Eye (tissue), 1 donor: ENCODE measurements at regions not wholly inside any gene's neighbourhood (a gene's known extent, or its start where the extent isn't known, plus 50 kb on each side); places are given as distances from the start of the nearest gene placed in this dataset.
A peak's percentile ranks its signal among the peaks of the same experiment; 100 is the strongest.
"Not testable (repeated sequence)": the region's sequence is repeated elsewhere in the genome, so short reads cannot be mapped to it uniquely, and the experiment has no call there.

ENCODE experiments used
- DNase-seq: peaks from one replicate; pipeline ENCODE4 v3.0.0-alpha.2; 2015

DNA sequence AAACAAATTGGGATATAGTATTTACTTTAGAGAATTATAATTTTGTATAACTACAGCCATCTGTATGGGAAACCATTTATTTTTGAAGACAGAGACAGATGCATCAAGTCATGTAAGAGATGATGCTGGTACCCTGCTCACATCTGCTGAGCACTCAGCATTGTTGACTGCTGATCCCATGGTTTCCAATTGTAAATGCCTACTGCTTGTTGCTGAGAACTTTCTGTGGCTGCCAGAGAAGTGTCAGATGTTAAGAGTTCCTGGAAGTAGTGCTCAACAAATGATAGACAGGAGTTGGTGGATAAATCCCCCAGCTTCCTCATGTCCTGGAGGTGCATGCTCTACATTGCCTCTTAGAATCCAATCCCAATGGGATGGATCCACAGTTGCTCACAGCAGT, 167.1 kb downstream of the OXSM start:
- no peak for DNase-seq

DNA sequence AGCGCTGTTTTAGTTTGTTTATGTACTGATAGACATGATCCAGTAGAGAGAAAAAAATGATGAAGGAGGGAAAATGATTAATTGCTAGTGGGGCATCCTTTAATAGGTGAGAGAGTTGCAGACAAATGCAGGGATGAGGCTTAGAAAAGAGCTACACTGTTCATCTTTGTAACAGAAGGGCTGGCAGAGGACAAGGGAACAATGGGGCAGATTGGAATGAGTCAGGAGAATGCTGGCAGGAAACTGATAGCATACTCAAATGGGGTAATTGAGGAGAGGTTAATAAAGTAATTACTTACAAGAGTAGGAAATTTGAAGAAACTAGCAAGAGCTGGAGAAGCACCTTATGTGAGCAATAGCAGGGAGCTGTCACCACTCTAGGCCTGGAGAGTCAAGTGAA, 170.9 kb downstream of the OXSM start:
- no peak for DNase-seq

DNA sequence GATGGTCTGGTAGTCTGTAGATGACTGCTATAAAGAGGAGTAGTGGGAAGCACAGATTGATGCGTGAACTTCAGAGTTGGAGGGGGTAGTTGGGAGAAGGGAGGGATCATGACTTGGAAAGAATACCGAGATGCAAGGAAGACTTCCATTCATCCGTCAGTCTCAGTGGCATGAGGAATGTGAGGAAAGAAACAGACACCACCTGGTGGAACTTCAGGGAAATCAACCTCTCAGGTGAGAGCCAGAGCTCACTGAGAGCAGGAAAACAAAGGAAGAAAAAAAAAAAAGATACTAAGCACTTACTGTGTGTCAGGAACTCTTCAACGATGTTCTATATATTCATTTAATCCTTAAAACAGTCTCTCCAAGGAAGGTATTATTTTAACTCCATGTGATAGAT, 172.4 kb downstream of the OXSM start:
- DNase-seq, result no peak

DNA sequence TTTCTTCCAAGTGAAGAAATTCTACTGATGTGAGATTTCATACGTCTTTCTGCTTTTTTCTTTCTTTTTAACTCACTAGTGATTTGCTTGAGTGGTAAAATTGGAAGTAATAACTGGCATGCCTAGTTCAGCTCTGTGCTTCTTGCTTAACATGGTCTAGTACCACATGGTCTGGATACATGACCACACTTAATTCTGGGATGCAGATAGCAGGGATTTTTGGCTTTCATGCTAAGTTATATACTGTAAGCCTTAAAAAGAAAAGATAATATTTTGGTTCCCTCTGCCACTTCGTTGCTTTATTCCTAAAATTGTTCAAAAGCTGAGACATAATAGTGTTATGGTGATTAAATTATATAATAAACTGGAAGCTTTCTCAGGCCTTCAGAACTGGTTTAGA, 174.3 kb downstream of the OXSM start:
- no peak for DNase-seq

DNA sequence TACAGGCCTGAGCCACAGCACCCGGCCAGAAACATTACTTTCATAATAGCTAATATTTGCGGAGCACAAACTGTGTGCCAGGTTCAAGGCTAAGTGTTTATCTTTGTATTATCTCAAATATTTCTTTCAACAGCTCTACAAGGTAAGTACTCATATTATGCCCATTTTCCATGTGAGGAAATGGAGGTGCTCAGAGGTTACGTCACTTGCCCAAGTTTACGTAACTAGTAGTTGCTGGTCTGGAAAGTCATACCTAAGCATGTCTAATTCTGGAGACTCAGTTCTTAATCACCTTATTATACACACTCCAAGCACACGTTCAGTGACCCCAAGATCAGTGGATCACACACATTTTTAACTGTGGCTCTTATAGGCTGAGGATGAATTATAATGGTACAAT, 177.5 kb downstream of the OXSM start:
- DNase-seq, result no peak

DNA sequence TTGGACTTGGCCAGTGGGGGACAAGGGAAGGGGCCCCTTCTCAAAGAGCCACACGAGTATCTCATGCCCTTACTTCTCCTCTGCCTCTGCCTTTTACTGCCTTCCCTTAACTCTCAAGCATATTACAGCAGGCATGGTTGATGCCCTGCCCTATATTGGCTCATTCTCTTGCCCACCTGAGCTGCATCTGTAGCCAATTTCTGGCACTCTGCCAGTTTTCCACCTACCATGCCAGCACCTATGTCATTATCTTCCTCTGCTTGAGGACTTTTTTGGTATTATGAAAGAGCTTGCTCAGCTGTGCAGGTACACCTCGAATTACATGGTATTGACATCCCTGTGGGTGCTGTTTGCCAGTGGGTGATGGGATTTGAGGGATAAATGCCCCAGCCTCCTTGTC, 181.8 kb downstream of the OXSM start:
- no peak for DNase-seq

DNA sequence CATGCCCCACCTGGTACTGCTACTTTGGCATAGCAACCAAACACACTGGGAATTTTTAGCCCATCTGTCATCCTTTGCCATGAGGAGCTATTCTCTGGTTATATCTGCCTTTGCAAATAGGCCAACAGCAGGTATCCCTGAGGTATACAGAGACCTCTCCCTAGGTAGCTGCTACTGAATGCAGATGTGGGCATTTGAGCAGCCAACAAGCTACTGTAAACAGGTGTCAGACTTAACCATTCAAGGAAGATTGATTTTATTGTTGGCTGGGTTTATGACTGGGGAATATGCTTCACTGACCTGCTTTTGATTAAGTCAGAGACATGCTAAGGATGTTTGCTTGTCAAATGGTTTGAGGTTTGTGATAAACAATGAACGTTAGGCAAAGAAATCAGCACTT, 183.2 kb downstream of the OXSM start:
- DNase-seq, result no peak

DNA sequence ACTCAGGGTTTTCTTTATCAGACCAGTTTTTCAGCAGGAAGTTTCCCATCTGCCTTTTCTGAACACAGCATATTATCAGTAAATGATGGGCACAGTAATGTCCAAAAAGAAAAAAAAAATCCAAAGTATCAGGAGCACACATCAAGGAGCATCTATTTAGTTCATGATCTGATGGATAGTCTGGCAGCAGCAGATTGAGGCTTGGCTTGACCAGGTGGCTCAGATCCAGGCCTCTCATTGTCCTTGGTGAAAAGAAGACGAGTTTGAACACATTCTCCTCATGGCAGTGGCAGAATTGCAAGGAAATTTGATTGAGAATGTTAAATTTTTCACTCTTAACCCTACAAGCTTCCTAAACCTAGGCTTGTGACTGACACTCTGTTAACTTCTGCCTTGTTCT, 192.9 kb downstream of the OXSM start:
- no peak for DNase-seq

DNA sequence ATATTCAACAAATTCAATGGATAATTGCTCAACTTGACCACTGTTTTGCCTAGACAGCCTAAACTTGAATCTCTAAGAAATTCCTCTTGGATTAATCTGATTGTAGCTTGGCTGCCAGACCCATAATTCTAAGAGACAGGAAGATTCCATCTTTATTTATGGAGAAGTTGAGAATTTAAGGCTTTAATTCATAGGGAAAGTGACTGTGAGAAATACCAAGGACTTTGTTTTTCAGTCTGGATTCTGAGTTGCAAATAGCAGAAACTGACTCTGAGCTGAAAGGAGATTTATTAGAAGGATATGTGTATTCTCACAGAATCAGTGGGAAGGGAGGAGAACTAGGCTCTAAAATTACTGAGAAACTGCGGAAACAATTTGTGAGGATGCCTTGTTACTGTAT, 195.7 kb downstream of the OXSM start:
- no peak for DNase-seq

DNA sequence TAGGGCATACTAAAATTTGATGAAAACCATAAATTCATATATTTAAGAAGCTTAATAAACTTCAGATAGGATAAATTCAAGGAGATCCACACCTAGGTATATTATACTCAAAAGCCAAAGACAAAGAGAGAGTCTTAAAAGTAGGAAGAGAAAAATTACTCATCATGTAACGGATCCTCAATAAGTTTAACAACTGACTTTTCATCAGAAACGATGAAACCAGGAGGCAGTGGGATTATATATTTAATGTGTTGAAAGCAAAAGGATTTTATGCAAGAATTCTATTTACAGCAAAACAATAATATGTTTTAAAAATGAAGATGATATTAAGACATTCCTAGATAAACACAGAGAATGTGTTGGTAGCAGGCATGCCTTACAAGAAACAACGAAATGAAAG, 202.7 kb downstream of the OXSM start:
- DNase-seq, result no peak

DNA sequence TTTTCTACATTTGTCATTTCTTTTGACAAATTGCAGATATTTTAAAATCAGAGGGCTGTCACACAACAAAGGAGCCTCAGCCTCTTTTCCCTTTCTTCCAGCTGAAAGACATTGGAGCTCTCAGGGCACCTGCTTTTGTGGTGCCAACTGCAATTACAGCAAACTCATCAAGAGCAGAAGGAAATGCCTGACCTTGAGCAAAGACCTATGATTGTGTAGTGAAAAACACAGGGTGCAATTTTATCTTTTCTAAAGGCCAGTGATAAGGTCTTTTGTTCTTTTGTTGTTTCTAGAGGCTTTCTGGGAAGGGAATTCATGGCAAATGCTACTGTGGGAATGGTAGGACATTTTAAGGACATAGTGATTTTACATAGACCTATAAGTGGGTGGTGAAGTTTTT, 214.3 kb downstream of the OXSM start:
- DNase-seq, result peak; percentile 54

DNA sequence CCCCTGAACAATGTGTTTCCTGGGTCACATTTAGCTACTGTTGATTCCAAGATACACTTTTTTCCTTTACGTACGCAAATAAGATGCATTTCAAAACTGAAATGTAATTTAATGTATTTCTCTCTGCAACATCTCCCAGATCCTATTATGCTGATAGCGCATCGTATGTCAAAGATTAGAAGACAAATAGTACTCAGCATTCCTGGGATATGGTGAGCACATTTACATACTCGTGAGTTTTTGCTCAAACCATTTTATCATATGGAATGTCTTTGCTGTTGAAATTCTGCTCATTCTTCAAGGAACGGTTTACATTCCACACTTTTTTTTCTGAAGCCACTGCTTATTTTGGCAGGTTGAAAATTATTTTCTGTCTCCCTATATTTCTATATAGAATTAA, 221.4 kb downstream of the OXSM start:
- no peak for DNase-seq

DNA sequence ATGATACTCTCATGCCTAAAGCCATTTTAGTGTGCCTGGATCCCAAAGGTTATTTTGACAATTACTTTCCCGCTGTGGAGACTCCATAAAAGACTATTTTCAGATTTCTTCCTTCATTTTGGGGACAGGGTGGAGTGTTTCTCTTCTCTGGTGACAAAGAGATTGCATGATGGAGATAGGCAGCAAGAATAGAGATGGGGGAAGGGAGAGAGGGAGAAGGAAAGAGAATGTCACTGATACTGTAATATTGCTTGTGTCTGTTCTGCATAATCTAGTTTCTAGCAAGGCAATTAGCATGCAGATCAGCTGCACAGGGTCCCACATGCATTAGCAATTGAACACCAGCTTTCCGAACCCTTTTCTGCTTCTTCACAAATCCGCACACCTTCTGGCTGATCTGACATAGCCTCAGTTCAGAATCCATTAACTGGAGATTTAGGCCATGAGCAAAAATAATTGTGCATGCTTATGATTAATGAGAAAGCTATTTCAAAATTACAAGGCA, 222.4 kb downstream of the OXSM start:
- DNase-seq, result no peak

DNA sequence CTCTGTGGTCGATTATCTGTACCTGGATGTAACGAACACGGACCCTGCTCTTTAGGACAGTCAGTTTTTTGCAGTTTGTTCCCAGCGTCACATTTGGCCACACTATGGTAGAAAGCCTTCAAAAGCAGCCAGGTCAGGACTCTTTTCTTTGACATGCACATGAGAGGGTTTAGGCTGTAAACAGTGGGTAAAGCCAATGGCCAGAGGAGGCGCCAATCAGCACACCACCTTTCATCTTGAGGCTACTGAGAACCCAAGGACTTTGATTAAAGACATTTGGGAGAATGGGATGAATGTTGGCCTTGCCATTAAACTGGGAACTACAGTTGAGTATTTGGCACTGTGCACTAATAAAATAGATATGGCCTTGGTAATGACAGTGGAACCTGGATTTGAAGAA, 225.9 kb downstream of the OXSM start:
- DNase-seq, result no peak

DNA sequence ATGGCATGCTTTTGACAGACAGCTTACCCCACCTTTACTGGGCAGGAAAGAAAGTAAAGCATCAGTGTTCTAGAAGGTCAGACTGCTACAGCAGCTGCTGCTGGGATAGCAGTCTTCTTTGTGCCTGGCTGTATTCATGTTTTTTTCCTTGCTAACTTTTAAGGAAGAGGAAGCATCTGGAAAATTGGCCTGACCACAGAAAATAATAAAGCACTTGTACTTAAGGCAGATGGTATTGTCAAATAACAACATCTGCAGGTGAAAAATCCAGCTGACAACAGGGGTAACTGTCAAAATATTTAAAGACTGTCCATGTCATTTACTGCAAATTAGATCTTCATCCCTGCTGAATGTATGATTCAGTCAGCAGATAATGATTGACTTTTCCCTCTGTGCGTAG, 229.0 kb downstream of the OXSM start:
- DNase-seq, result peak; percentile 6

DNA sequence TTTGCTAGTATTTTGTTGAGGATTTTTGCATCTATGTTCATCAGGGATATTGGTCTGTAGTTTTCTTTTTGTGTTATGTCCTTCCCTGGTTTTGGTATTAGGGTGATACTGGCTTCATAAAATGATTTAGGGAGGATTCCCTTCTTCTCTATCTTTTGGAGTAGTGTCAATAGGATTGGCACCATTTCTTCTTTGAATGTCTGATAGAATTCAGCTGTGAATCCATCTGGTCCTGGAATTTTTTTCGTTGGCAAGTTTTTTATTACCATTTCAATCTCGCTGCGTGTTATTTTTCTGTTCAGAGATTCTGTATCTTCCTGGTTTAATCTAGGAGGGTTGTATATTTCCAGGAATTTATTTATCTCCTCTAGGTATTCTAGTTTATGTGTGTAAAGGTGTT, 234.3 kb downstream of the OXSM start:
- DNase-seq, result not testable (repeated sequence)

DNA sequence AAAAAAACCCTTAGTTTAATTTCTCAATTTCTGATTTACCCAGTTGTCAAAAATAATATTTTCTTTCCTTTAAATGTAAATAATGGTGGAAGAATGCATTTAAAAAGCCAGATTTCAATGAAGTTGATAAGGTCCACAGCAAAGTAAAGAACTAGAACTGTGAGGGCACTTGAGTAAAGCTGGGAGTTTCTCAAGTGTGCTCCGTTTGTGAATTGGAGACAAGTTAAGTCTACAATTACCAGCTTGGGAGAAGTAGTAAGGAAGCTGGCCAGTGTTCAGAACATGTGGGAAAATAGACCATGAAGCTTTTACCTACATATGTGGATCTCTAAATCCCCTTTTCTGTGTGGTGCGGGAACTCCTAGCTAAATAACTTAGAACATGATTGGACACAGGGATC, 239.4 kb downstream of the OXSM start:
- DNase-seq, result no peak

DNA sequence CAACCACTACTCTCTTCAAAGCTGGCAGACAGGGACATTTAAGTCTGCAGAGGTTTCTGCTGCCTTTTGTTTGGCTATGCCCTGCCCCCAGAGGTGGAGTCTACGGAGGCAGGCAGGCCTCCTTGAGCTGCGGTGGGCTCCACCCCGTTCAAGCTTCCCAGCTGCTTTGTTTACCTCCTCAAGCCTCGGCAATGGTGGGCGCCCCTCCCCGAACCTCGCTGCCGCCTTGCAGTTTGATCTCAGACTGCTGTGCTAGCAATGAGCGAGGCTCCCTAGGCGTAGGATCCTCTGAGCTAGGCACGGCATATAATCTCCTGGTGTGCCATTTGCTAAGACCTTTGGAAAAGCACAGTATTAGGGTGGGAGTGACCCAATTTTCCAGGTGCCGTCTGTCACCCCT, 252.2 kb downstream of the OXSM start:
- not testable (repeated sequence) for DNase-seq

DNA sequence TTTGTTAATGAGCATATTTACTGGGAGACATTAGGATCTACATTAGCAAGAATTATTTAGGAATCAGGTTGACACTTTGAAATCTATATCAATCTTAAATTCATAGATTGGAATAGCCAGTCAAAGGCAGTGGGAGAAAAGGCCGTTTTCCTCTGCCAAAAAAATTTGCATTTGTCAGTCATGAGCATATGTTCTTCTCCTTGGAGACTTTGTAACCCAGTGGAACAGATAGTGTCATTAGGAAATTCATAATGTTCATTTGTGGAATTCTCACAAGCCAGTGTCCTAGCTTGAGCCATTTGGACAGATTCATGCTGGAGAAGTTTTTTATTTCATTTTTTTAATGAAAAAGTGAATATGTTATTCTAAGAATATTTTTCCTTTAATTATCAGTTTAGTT, 260.1 kb downstream of the OXSM start:
- DNase-seq, result no peak

DNA sequence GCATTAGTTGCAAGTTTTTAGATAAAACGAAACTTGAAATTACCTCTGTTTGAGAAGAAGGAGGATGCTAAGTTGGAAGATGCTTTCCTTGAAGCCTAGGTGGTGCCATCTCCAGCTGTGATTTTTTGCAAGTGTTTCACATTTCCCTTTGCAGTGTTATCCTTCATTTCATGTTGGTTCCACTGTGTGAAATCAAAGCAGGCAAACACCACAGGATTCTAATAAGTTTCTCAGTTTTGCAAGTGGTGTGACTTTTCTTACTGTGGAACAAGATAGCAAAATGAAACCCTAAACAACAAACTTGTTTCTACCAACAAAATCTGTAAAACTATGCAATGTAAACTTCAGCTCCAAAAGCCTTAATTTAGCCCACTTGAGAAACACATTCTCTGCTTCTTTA, 260.9 kb downstream of the OXSM start:
- no peak for DNase-seq

DNA sequence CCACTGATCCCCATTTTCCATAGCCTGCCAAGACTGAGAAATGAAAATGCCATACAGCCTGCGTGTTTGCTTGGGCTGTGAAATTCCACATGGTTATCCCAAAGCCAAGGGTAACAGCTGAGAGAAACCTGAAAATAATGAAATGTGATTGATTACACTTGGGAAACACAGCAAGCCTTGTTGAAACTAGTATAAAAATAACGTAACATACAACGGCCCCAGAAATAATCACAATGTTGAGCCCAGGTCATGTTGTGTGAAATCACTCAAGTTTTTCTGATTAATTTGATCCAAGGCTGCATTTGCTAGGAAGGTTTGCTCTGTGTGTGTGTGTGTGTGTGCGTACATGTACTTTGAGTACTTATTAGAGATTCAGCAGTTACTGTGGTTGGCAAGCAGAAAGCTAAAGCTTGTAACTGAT, 269.0 kb downstream of the OXSM start:
- peak; percentile 65 for DNase-seq

DNA sequence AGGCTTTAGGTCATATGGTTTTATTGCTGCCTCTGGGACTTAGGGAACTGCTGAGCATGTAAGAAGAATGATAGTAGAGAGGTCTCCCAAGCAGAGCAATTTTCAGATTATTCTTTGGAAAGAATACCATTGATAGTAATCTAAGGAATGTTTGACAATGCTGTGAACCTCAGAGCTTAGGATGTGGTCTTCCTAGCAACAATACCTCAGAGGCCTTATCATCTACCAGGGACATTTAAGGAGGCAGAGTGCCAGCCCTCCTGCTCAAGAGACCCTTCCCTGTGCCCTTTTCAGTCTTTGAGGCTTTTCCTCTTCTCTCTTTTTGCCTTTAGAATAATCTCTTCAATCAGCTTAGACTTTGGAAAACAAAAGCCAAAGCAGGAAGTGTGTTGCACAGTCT, 272.1 kb downstream of the OXSM start:
- DNase-seq, result no peak

DNA sequence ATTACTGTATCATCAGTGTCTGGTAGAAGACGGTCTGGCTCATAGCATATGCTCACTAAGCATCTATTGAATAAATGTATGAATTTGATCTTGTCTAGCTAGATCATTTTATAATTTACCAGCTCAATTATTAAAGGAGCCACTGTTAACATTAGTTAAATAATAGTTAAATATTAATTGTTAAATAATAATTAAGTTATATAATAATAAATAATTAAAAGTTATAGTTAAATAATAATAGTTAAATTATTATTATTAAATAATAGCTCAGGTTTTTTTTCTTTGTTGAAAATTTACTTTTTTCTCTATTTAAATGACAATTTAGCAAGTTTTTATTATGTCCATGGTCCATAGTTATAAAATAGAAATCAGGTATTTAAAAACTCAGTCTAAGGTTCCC, 274.4 kb downstream of the OXSM start:
- DNase-seq, result no peak

DNA sequence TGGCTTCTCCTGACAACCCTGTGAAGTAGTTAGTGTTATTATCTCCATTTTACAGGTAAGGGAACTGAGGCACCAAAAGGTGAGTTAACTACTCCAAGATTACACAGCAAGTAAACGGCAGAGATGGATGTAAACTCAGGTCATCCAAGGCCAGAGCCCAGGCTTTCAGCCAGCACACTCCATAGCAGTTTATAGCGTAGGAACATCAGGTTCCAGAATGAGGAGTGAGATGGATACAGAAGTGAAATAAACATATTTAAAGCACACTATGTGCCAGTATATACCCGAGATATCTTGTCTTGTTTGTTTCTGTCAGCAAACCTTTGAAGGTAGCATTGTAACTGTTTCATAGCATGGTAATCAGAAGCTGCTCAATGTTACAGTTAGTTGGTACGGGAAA, 279.0 kb downstream of the OXSM start:
- DNase-seq, result no peak

DNA sequence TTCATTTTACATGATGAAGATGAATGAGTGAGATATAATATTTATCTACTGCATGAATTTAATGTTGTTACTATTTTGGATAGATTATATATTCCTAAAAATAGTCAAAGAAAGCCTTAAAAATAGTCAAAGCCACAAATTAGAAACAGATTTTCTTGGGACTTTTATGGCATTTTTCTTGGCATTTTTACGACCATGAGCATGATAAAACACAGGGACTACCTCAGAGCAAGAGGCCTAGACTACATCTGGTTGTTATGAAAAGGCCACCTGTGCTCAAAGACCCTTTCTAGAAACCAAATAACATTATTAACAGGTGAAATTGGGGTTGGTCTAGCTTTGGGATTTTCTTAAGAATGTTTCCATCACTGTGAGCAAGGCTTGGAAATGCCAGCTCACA, 281.0 kb downstream of the OXSM start:
- no peak for DNase-seq

DNA sequence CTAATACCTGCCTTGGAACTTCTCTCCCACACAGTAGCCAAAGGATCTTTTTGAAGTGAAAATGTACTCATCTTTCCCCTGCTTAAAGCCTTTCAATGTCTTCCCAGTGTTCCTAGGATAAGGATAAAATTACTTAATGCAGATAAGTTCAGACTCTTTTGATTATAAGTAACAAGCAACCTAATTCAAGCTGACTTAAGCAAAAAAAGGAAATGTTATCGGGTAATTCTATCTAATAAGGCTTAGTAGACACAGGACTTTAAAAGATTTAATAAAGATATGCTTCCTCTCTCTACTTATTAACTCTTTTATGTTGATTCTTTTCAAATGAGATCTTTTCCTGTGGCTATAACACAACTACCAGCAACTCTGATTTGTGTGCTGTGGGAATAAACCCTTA, 284.2 kb downstream of the OXSM start:
- no peak for DNase-seq
